Liver (tissue), 8 donors: ENCODE measurements at regions not wholly inside any gene's neighbourhood (a gene's known extent, or its start where the extent isn't known, plus 50 kb on each side); places are given as distances from the start of the nearest gene placed in this dataset.

Experiments used
- DNase-seq: peaks from one replicate; pipeline ENCODE4 v3.0.0-alpha.2; 2017; ENCODE audit warnings: low spot score
- H3K27ac ChIP-seq, 2 donors: one replicate each; pipeline ENCODE4 v1.7.0; 2013; ENCODE audit warnings: inconsistent platforms in 2 of 2, low read length in 2 of 2, control low read depth in 1 of 2, low read depth in 1 of 2, mild to moderate bottlenecking in 1 of 2
- H3K27me3 ChIP-seq, 4 donors: one replicate each; pipeline versions ENCODE4 v1.6.1 to v1.7.0; 2013; ENCODE audit warnings: low read length in 3 of 4, inconsistent platforms in 1 of 4, mild to moderate bottlenecking in 1 of 4, moderate library complexity in 1 of 4; ENCODE audit not compliant: control insufficient read depth in 4 of 4, insufficient read depth in 4 of 4
- H3K36me3 ChIP-seq, 4 donors: one replicate each; pipeline versions ENCODE4 v1.6.1 to v1.7.0; 2013; ENCODE audit warnings: low read length in 3 of 4, mild to moderate bottlenecking in 3 of 4, low read depth in 1 of 4, moderate library complexity in 1 of 4; ENCODE audit not compliant: control insufficient read depth in 4 of 4, insufficient read depth in 3 of 4
- H3K4me1 ChIP-seq, 4 donors: one replicate each; pipeline versions ENCODE4 v1.6.1 to v1.7.0; 2013; ENCODE audit warnings: low read length in 3 of 4, mild to moderate bottlenecking in 3 of 4, moderate library complexity in 1 of 4; ENCODE audit not compliant: control insufficient read depth in 4 of 4, insufficient read depth in 4 of 4
- H3K4me3 ChIP-seq, 3 donors: one replicate each; pipeline versions ENCODE4 v1.6.1 to v1.7.0; 2013; ENCODE audit warnings: low read length in 3 of 3, control low read depth in 1 of 3, low read depth in 1 of 3, mild to moderate bottlenecking in 1 of 3
- H3K9ac ChIP-seq, 2 donors: one replicate each; pipeline ENCODE4 v1.7.0; 2013; ENCODE audit warnings: low read length in 2 of 2, mild to moderate bottlenecking in 2 of 2, moderate library complexity in 2 of 2, control low read depth in 1 of 2, low read depth in 1 of 2
- H3K9me3 ChIP-seq, 4 donors: one replicate each; pipeline versions ENCODE4 v1.6.1 to v1.7.0; 2013; ENCODE audit warnings: low read length in 3 of 4; ENCODE audit not compliant: control insufficient read depth in 4 of 4
- CTCF ChIP-seq: fragments of 150-350 bp; IDR thresholded peaks from 2 replicates; pipeline ENCODE4 v1.5.1; 2017; ENCODE audit warnings: improper control_type of control experiment, low read depth, low read length; ENCODE audit not compliant: missing input control
- EGR1 ChIP-seq, 2 donors: IDR thresholded peaks; 2 replicates each; pipeline ENCODE4 v1.6.1; 2016 to 2018; ENCODE audit warnings: antibody characterized with exemption in 2 of 2, low read depth in 2 of 2
- FOXA1 ChIP-seq: IDR thresholded peaks from 2 replicates; pipeline ENCODE4 v1.6.1; 2016; ENCODE audit warnings: antibody characterized with exemption
- FOXA2 ChIP-seq: IDR thresholded peaks from 2 replicates; pipeline ENCODE4 v1.6.1; 2016; ENCODE audit warnings: antibody characterized with exemption
- GABPA ChIP-seq, 2 donors: IDR thresholded peaks in 1 of 2; conservative IDR thresholded peaks in 1 of 2; 2 replicates each; pipeline ENCODE4 v1.6.1; 2016; ENCODE audit warnings: antibody characterized with exemption in 2 of 2, mild to moderate bottlenecking in 1 of 2, moderate library complexity in 1 of 2
- HNF4A ChIP-seq, 2 donors: conservative IDR thresholded peaks; 2 replicates each; pipeline ENCODE4 v1.6.1; 2016; ENCODE audit warnings: antibody characterized with exemption in 2 of 2, mild to moderate bottlenecking in 2 of 2
- HNF4G ChIP-seq: IDR thresholded peaks from 2 replicates; pipeline ENCODE4 v1.6.1; 2016; ENCODE audit warnings: antibody characterized with exemption
- JUND ChIP-seq, 2 donors: IDR thresholded peaks; 2 replicates each; pipeline ENCODE4 v1.6.1; 2016; ENCODE audit warnings: antibody characterized with exemption in 2 of 2
- MAX ChIP-seq: IDR thresholded peaks from 2 replicates; pipeline ENCODE4 v1.6.1; 2016; ENCODE audit warnings: antibody characterized with exemption
- NR2F2 ChIP-seq: IDR thresholded peaks from 2 replicates; pipeline ENCODE4 v1.6.1; 2016; ENCODE audit warnings: antibody characterized with exemption
- RAD21 ChIP-seq, 2 donors: IDR thresholded peaks; 2 replicates each; pipeline ENCODE4 v1.6.1; 2016; ENCODE audit warnings: antibody characterized with exemption in 2 of 2, mild to moderate bottlenecking in 2 of 2
- REST ChIP-seq: IDR thresholded peaks from 2 replicates; pipeline ENCODE4 v1.6.1; 2016; ENCODE audit warnings: antibody characterized with exemption, mild to moderate bottlenecking
- RXRA ChIP-seq, 2 donors: IDR thresholded peaks; 2 replicates each; pipeline ENCODE4 v1.6.1; 2017 to 2018; ENCODE audit warnings: antibody characterized with exemption in 2 of 2, mild to moderate bottlenecking in 1 of 2
- SP1 ChIP-seq: IDR thresholded peaks from 2 replicates; pipeline ENCODE4 v1.6.1; 2018; ENCODE audit warnings: antibody characterized with exemption, mild to moderate bottlenecking
- TAF1 ChIP-seq: conservative IDR thresholded peaks from 2 replicates; pipeline ENCODE4 v1.6.1; 2016; ENCODE audit warnings: antibody characterized with exemption, mild to moderate bottlenecking
- YY1 ChIP-seq: IDR thresholded peaks from 2 replicates; pipeline ENCODE4 v1.6.1; 2016; ENCODE audit warnings: antibody characterized with exemption, mild to moderate bottlenecking
- ZBTB33 ChIP-seq: IDR thresholded peaks from 2 replicates; pipeline ENCODE4 v1.6.1; 2016; ENCODE audit warnings: antibody characterized with exemption
- WGBS: extraction: QIAGEN DNeasy Blood & Tissue Kit; methylation state at CpG from one replicate; pipeline ENCODE4 v1.1.7; 2013; 5-methylcytosine and 5-hydroxymethylcytosine counted together
- donor health status: healthy.
- donor health status: healthy.
- donor health status: healthy.
- donor health status: healthy.
- donor health status: healthy.

GRCh38 chr9:73838871-73839270 lies 658.3 kb upstream of the RORB start:
- Histone ChIP-seq H3K4me3 (no peak overlapping the region), H3K9me3 (no peaks in the 10 kb centered on the region), H3K27ac (no peak overlapping the region), H3K27me3 (no peaks in the 10 kb centered on the region), H3K4me1 (no peaks in the 10 kb centered on the region), H3K9ac (no peak overlapping the region), H3K36me3 (no peaks in the 10 kb centered on the region)
- TF ChIP-seq MAX: no peak
- no peak for TF ChIP-seq REST
- no peak for TF ChIP-seq EGR1 (IDR thresholded peaks at IDR 0.05; ENCODE audit: low read depth in 2 of 2)
- TF ChIP-seq HNF4A (conservative IDR thresholded peaks at IDR 0.05): no peak
- no peak for TF ChIP-seq SP1
- no peak for TF ChIP-seq YY1
- no peak for TF ChIP-seq FOXA2
- no peak for TF ChIP-seq RAD21 (IDR thresholded peaks at IDR 0.05)
- no peak for TF ChIP-seq CTCF
- no peak for TF ChIP-seq GABPA (IDR thresholded peaks at IDR 0.05 in 1 of 2, conservative IDR thresholded peaks at IDR 0.05 in 1 of 2)
- TF ChIP-seq HNF4G: no peak
- TF ChIP-seq TAF1: no peak
- no peak for DNase-seq

- Histone ChIP-seq H3K4me3 (no peak overlapping the region), H3K9me3 (no peaks in the 10 kb centered on the region), H3K9ac (no peak overlapping the region), H3K36me3 (no peaks in the 10 kb centered on the region), H3K27ac (no peak overlapping the region), H3K4me1 (no peaks in the 10 kb centered on the region), H3K27me3 (no peaks in the 10 kb centered on the region)
- no peak for DNase-seq
- WGBS: 64% methylated on average over 2 of the region's 2 CpGs
- no peak for TF ChIP-seq EGR1 (IDR thresholded peaks at IDR 0.05; ENCODE audit: low read depth in 2 of 2)
- TF ChIP-seq GABPA (IDR thresholded peaks at IDR 0.05 in 1 of 2, conservative IDR thresholded peaks at IDR 0.05 in 1 of 2): no peak
- no peak for TF ChIP-seq REST
- TF ChIP-seq NR2F2: no peak
- no peak for TF ChIP-seq CTCF
- TF ChIP-seq ZBTB33: no peak
- no peak for TF ChIP-seq JUND (IDR thresholded peaks at IDR 0.05)
- no peak for TF ChIP-seq RXRA (IDR thresholded peaks at IDR 0.05)
- TF ChIP-seq TAF1: no peak
- no peak for TF ChIP-seq RAD21 (IDR thresholded peaks at IDR 0.05)
- no peak for TF ChIP-seq SP1
- TF ChIP-seq HNF4A (conservative IDR thresholded peaks at IDR 0.05): no peak
- TF ChIP-seq FOXA2: no peak
- no peak for TF ChIP-seq FOXA1
Measured at GRCh38 chr9:73839471-73839870, 657.7 kb upstream of the RORB start.
